CMK (cell line): ENCODE measurements at regions not wholly inside any gene's neighbourhood (a gene's known extent, or its start where the extent isn't known, plus 50 kb on each side); places are given as distances from the start of the nearest gene placed in this dataset.
"Not testable (repeated sequence)": the region's sequence is repeated elsewhere in the genome, so short reads cannot be mapped to it uniquely, and the experiment has no call there.

ENCODE experiments used
- DNase-seq: peaks from one replicate; pipeline ENCODE4 v3.0.0-alpha.2; 2010; ENCODE audit warnings: low read depth

- no peak for DNase-seq
Measured at GRCh38 chr2:44051593-44052347, 56.0 kb upstream of the LRPPRC start.

GRCh38 chr2:44052584-44052983, 56.8 kb upstream of the LRPPRC start:
- no peak for DNase-seq

DNA sequence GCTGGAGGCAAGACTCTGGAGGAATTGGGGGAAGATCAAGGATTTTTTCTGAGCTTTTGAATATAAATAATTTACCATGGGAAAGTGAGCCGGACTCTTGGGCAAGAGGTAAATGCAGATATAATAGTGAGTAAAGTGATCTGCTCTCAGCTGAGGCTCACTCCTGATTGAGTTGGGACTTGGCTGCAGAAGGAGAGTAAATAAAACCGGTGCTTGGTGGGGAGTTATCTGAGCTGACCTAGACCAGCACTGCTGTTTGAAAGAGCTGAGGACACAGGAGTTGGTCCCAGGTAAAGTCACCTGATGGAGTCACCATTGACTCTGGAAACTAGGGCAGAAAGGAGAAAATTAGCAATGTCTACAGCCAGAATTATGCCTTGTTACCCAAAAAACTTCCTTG, 57.3 kb upstream of the LRPPRC start:
- DNase-seq: no peak

- no peak for DNase-seq
Measured at GRCh38 chr2:44053456-44053855, 57.7 kb upstream of the LRPPRC start.

- no peak for DNase-seq
Measured at GRCh38 chr2:44055229-44055628, 59.4 kb upstream of the LRPPRC start.

DNA sequence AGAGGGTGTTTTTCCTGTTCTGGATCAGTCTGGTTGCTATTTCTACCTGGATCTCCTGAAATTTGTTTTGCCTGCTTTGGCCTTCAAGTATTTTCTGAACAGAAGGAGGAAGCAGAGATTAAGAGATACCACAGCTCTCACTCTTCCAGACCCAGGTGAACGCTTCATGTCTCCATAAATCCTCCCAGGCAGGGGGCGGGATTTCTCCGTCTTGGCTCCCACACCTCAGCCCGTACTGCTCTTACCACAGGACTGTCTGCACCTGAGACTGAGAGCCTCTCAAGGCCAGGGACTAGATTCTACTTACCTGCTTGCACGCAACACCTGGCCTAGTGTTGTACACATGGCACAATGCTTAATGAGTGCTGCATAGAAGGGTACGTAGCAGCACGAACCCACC, 59.9 kb upstream of the LRPPRC start:
- no peak for DNase-seq

DNA sequence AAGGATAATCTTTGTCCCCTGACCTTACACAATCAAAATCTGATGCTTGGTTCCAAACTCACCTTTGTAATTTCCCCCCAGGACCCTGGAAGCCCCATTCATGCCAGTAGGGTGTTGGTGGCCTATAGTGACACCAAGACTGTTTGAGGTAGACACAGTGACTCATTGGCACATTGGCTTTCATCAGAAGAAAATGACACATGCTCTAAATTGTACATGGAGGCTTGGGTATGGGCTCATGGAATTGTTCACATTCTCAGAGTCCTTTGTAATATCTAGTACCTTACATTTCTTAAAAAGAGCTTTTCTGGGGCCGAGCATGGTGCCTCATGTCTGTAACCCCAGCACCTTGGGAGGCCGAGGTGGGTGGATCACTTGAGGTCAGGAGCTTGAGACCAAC, 61.2 kb upstream of the LRPPRC start:
- DNase-seq: no peak

- not testable (repeated sequence) for DNase-seq
Measured at GRCh38 chr2:44060286-44060685, 64.5 kb upstream of the LRPPRC start.

DNA sequence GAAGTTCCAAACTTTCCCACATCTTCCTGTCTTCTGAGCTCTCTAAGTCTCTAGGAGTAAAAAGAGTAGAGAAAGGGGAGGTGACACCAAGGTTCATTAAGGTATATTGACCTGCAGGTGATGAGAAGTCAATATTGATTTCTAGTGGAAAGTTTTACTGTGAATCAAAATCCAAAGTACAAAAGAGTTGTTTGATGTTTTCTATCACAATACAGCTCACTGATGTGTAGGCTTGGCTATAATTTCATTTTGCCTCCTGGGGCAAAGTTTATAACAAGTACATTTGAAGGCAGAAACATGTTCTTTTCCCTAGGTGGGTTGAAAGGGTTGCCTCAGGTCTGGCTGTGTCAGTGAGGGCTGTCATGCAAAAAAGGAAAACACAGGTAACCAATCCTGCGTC, 65.2 kb upstream of the LRPPRC start:
- DNase-seq: no peak

- no peak for DNase-seq
Measured at GRCh38 chr2:44061469-44061868, 65.7 kb upstream of the LRPPRC start.

- DNase-seq: no peak
Measured at GRCh38 chr2:44061876-44062275, 66.1 kb upstream of the LRPPRC start.

GRCh38 chr2:44063033-44063432, 67.2 kb upstream of the LRPPRC start:
- no peak for DNase-seq

DNA sequence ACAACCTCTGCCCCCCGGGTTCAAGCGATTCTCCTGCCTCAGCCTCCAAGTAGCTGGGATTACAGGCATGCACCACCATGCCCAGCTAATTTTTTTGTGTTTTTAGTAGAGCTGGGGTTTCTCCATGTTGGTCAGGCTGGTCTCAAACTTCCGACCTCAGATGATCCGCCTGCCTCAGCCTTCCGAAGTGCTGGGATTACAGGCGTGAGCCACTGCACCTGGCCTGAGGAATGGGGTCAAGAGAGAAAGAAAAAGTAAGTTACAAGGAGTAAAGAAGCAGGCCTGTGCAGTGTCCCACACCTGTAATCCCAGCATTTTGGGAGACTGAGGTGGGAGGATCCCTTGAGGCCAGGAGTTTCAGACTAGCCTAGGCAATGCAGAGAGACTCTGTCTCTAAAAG, 68.5 kb upstream of the LRPPRC start:
- DNase-seq: not testable (repeated sequence)

- not testable (repeated sequence) for DNase-seq
Measured at GRCh38 chr2:44067012-44067790, 71.4 kb upstream of the LRPPRC start.

DNA sequence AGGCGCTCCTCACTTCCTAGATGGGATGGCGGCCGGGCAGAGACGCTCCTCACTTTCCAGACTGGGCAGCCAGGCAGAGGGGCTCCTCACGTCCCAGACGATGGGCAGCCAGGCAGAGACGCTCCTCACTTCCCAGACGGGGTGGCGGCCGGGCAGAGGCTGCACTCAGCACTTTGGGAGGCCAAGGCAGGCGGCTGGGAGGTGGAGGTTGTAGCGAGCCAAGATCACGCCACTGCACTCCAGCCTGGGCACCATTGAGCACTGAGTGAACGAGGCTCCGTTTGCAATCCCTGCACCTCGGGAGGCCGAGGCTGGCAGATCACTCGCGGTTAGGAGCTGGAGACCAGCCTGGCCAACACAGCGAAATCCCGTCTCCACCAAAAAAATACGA, 72.0 kb upstream of the LRPPRC start:
- DNase-seq: not testable (repeated sequence)

DNA sequence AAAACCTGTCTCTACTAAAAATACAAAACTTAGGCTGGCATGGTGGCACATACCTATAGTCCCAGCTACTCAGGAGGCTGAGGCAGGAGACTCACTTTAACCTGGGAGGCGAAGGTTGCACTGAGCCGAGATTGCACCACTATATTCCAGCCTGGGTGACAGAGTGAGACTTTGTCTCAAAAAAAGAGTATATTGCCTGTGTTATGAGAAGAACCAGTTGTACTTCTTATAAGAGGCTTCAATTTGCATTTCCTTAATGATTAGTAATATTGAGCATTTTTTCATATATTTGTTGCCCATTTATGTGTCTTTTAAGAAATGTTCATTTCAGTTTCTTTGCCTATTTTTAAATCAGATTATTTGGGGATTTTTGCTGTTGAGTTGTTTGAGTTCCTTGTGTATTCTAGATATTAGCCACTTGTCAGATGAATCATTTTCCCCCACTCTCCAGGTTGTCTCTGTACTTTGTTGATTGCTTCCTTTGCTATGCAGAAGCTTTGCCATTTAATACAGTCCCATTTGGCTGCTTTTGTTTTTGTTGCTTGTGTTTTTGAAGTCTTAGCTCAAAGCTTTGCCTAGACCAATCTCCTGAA, 75.8 kb upstream of the LRPPRC start:
- DNase-seq: no peak

- DNase-seq: not testable (repeated sequence)
Measured at GRCh38 chr2:44073667-44074066, 77.9 kb upstream of the LRPPRC start.

DNA sequence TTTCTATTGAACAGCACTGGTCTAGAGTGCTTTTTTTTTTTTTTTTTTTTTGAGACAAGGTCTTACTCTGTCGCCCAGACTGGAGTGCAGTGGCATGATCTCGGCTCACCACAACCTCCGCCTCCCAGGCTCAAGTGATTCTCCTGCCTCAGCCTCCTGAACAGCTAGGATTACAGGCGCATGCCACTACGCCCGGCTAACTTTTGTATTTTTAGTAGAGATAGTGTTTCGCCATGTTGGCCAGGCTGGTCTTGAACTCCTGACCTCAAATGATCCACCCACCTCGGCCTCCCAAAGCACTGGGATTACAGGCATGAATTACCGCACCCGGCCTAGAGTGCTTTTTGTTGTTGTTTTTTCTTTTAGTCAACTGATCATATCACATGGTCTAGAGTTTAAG, 79.0 kb upstream of the LRPPRC start:
- DNase-seq: not testable (repeated sequence)

- DNase-seq: no peak
Measured at GRCh38 chr2:44075541-44075940, 79.8 kb upstream of the LRPPRC start.

GRCh38 chr2:44077942-44078511, 82.2 kb upstream of the LRPPRC start:
- DNase-seq: no peak

DNA sequence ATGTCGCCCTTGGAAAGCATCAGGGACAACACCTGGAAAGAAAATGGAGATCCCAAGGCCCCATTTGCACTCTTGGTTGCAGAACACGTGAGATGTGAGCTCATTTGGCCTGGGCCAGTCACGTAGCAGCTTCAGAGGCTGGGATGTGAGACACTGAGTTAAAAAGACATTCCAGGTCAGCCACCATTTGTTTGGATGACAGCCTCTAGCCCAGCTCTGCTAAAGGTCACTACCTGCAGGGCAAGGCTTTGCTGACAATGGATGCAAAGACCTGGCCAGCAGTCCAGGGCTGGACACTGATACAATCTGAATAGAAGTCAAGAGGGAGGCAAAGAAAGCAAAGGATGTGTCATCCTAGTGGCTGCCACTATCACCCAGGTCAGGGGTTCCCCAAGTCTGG, 83.9 kb upstream of the LRPPRC start:
- DNase-seq: no peak

- no peak for DNase-seq
Measured at GRCh38 chr2:44083054-44083453, 85.6 kb upstream of the PPM1B start.

- DNase-seq: no peak
Measured at GRCh38 chr2:44084850-44085249, 83.8 kb upstream of the PPM1B start.
